ENCODE measurements at regions not wholly inside any gene's neighbourhood (a gene's known extent, or its start where the extent isn't known, plus 50 kb on each side); places are given as distances from the start of the nearest gene placed in this dataset.

DNA sequence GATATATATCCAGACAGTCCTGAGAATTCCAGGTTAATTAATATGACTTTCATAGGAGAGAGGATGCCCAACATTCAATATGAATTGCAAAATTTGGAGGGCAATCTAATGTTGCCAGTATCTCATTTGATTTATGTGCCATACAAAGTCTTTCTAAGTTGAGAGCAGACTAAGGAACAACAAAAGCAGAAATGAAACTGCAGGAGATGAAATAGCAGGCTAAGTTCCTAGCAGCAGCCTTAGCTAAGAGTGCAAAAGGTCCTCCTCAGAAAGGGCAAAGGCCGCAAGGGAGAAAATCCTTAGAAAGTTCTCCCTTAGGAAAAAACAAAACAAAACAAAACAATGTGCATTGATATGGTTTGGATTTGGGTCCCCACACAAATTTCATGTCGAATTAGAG, 602.9 kb upstream of the HTR2C start:
- TF ChIP-seq POLR2A (IDR thresholded peaks at IDR 0.05) (no peak), CTCF (IDR thresholded peaks at IDR 0.05) (no peak)
- Histone ChIP-seq H3K9me3 (no peaks in the 10 kb centered on the region), H3K4me1 (no peaks in the 10 kb centered on the region), H3K36me3 (no peaks in the 10 kb centered on the region), H3K27me3 (no peaks in the 10 kb centered on the region), H3K27ac (no peak overlapping the region), H3K4me3 (no peak overlapping the region)
- intact Hi-C loops (cut with DNase I), result no loop called here
- WGBS, 2 donors, result 70 to 72% methylated on average over 2 of the region's 2 CpGs
- no peak for DNase-seq

- Histone ChIP-seq H3K9me3 (no peaks in the 10 kb centered on the region), H3K4me1 (no peaks in the 10 kb centered on the region), H3K27ac (no peak overlapping the region), H3K4me3 (no peak overlapping the region), H3K27me3 (no peaks in the 10 kb centered on the region), H3K36me3 (no peaks in the 10 kb centered on the region)
- TF ChIP-seq POLR2A (IDR thresholded peaks at IDR 0.05) (no peak), CTCF (IDR thresholded peaks at IDR 0.05) (no peak)
- 67% methylated on average over 1 of the region's 1 CpG; no CpG with 5 or more reads in 1 of the 2 donors for WGBS, 2 donors
- no peak for DNase-seq
- intact Hi-C loops (cut with DNase I), result no loop called here
These were observed 606.0 kb upstream of the HTR2C start for GRCh38 chrX:113977887-113978286.

DNA sequence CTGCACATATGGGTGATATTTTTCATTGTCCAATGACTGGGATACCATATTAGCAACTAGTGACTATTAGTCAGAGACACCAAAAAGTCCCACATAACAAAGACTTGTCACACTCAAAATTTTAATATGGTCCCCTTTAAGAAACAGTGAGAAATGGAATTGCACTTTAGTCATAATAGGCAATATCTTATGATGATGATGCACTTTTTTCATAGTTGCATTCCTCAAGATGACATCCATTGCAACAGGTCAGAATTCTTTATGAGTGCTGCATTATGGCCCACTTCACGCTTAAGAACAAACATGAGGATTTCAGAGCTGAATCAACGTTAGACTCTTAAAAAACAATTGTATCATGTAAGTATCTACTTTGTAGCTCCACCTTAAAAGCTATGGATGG, 608.4 kb upstream of the HTR2C start:
- no peak overlapping the region for H3K27ac ChIP-seq
- H3K4me3 ChIP-seq, result no peak overlapping the region
- no peaks in the 10 kb centered on the region for H3K9me3 ChIP-seq
- DNase-seq, result no peak
- H3K4me1 ChIP-seq, result no peaks in the 10 kb centered on the region
- no peaks in the 10 kb centered on the region for H3K36me3 ChIP-seq
- TF ChIP-seq POLR2A (IDR thresholded peaks at IDR 0.05) (no peak), CTCF (IDR thresholded peaks at IDR 0.05) (no peak)
- intact Hi-C loops (cut with DNase I), result no loop called here
- WGBS, 2 donors, result 68 to 92% methylated on average over 2 of the region's 2 CpGs
- no peaks in the 10 kb centered on the region for H3K27me3 ChIP-seq

DNA sequence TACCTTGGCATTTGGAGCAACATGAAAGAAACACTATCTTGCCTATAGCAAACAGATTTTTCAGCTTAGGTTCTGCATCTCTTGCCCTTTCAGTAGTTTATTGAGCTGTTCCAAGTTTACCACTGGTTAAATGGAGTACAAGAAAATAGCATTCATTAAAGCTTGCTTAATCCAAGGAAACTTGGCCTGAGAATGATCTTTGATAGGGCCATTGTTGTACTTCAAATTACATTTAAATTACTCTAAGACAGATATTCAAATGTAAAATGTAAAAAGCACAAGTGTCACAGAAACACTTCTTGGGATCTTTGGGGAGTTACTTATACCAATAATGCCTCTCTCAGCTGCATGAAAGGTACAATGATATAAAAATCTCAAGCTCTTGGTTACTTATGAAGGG, 609.0 kb upstream of the HTR2C start:
- intact Hi-C loops (cut with DNase I), result no loop called here
- Histone ChIP-seq H3K27ac (no peak overlapping the region), H3K36me3 (no peaks in the 10 kb centered on the region), H3K27me3 (no peaks in the 10 kb centered on the region), H3K4me1 (no peaks in the 10 kb centered on the region), H3K9me3 (no peaks in the 10 kb centered on the region), H3K4me3 (no peak overlapping the region)
- no peak for DNase-seq
- TF ChIP-seq POLR2A (IDR thresholded peaks at IDR 0.05) (no peak), CTCF (IDR thresholded peaks at IDR 0.05) (no peak)

- intact Hi-C loops (cut with DNase I), result no loop called here
- TF ChIP-seq POLR2A (IDR thresholded peaks at IDR 0.05) (no peak), CTCF (IDR thresholded peaks at IDR 0.05) (no peak)
- 54 to 85% methylated on average over 2 of the region's 2 CpGs for WGBS, 2 donors
These were observed 610.2 kb upstream of the HTR2C start for GRCh38 chrX:113973706-113974105.

More at GRCh38 chrX:113973706-113974105, 610.2 kb upstream of the HTR2C start:
- Histone ChIP-seq H3K36me3 (no peaks in the 10 kb centered on the region), H3K9me3 (no peaks in the 10 kb centered on the region), H3K27ac (no peak overlapping the region), H3K4me1 (no peaks in the 10 kb centered on the region), H3K27me3 (no peaks in the 10 kb centered on the region), H3K4me3 (no peak overlapping the region)
- no peak for DNase-seq

Data from esophagus squamous epithelium (tissue), 5 donors.